Body of pancreas (tissue), 4 donors: ENCODE measurements at regions not wholly inside any gene's neighbourhood (a gene's known extent, or its start where the extent isn't known, plus 50 kb on each side); places are given as distances from the start of the nearest gene placed in this dataset.

Source experiments
- ATAC-seq: fragments of 150-250 bp; one replicate; pipeline ENCODE4 v1.9.1; 2016
- DNase-seq, 4 donors: peaks; one replicate each; pipeline ENCODE4 v3.0.0-alpha.2; 2019
- H3K27ac ChIP-seq, 4 donors: fragments of 200-600 bp; sonication (generic); 1 replicate in 3 of 4; 2 replicates in 1 of 4; pipeline versions ENCODE4 v1.5.1 to v1.6.1; 2016 to 2019; ENCODE audit warnings: mild to moderate bottlenecking in 1 of 4, mixed read lengths in 1 of 4, moderate library complexity in 1 of 4
- H3K27me3 ChIP-seq, 2 donors: fragments of 200-600 bp; sonication (generic); one replicate each; pipeline ENCODE4 v1.6.0; 2016; ENCODE audit warnings: mild to moderate bottlenecking in 1 of 2
- H3K36me3 ChIP-seq, 2 donors: fragments of 200-600 bp; sonication (generic); replicated peaks in 1 of 2; 2 replicates each; pipeline ENCODE4 v1.5.1; 2016; ENCODE audit warnings: low read depth in 2 of 2; ENCODE audit not compliant: insufficient read depth in 1 of 2
- H3K4me1 ChIP-seq: fragments of 200-600 bp; sonication (generic); one replicate; pipeline ENCODE4 v1.6.0; 2016
- H3K4me3 ChIP-seq, 2 donors: fragments of 200-600 bp; sonication (generic); 1 replicate in 1 of 2; 2 replicates in 1 of 2; pipeline ENCODE4 v1.5.1; 2016 to 2019
- H3K9me3 ChIP-seq, 3 donors: fragments of 200-600 bp; sonication (generic); 1 replicate in 2 of 3; 2 replicates in 1 of 3; pipeline ENCODE4 v1.5.1; 2016
- POLR2A ChIP-seq, 3 donors: fragments of 450-650 bp; IDR thresholded peaks; one replicate each; pipeline ENCODE4 v1.6.1; 2016; ENCODE audit warnings: antibody characterized with exemption in 3 of 3, mild to moderate bottlenecking in 2 of 3
- WGBS, 2 donors: methylation state at CpG; one replicate each; pipeline ENCODE4 v1.1.5; 2017; 5-methylcytosine and 5-hydroxymethylcytosine counted together
- intact Hi-C: fragments of 100-400 bp; cut with DNase I; formaldehyde crosslinking; loops from one replicate; pipeline ENCODE4 v1.15.1; 2023
- TF ChIP-seq, protein P1 (sequence below), 7 experiments: fragments of 450-650 bp in 4 of 7; fragments of 200-600 bp in 3 of 7; sonication (generic) in 3 of 7; IDR thresholded peaks; one replicate each; pipeline ENCODE4 v1.5.1; 2016 to 2019; ENCODE audit warnings: antibody characterized with exemption in 7 of 7

DNA sequence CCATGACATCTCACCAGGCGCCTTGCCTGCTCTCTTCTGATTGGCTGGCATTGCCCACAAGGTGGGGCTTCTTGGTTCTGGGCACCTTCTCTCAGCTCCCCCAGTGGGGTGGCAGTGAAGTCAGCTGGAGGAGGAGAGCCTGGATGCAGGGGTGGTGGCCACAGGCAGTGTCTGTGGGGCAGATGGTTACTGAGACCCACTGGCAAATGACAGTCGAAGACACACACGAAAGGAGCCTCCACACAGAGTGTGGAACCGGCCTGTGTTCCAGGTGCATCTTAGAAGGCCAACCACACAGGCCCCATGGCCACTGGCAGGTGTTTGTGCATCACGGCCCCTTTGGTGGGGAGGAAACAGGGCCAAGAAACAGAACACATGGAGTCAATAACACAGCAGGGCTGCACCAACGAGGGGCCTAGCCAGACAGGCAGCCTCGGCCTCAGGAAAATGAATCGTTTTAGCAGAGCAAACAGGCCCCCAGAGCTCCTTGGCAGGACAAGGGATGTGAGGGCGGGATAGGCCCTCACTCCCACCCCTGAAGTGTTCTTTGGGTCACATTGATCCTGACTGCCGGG lies 683.4 kb downstream of the TBC1D22A start:
- DNase-seq (no peak), ATAC-seq (no peak)
- no peaks in the 10 kb centered on the region for H3K9me3 ChIP-seq
- no peaks in the 10 kb centered on the region for H3K4me1 ChIP-seq
- TF ChIP-seq POLR2A (IDR thresholded peaks at IDR 0.05), result no peak
- TF ChIP-seq, protein P1, sequence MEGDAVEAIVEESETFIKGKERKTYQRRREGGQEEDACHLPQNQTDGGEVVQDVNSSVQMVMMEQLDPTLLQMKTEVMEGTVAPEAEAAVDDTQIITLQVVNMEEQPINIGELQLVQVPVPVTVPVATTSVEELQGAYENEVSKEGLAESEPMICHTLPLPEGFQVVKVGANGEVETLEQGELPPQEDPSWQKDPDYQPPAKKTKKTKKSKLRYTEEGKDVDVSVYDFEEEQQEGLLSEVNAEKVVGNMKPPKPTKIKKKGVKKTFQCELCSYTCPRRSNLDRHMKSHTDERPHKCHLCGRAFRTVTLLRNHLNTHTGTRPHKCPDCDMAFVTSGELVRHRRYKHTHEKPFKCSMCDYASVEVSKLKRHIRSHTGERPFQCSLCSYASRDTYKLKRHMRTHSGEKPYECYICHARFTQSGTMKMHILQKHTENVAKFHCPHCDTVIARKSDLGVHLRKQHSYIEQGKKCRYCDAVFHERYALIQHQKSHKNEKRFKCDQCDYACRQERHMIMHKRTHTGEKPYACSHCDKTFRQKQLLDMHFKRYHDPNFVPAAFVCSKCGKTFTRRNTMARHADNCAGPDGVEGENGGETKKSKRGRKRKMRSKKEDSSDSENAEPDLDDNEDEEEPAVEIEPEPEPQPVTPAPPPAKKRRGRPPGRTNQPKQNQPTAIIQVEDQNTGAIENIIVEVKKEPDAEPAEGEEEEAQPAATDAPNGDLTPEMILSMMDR (IDR thresholded peaks at IDR 0.05), result no peak
- H3K27me3 ChIP-seq, result no peaks in the 10 kb centered on the region
- no peak overlapping the region for H3K4me3 ChIP-seq
- H3K27ac ChIP-seq, result no peak overlapping the region
- H3K36me3 ChIP-seq, result no peaks in the 10 kb centered on the region
- intact Hi-C loops, result no loop called here
- 57 to 66% methylated on average over 9 to 10 of the region's 10 CpGs for WGBS, 2 donors

DNA sequence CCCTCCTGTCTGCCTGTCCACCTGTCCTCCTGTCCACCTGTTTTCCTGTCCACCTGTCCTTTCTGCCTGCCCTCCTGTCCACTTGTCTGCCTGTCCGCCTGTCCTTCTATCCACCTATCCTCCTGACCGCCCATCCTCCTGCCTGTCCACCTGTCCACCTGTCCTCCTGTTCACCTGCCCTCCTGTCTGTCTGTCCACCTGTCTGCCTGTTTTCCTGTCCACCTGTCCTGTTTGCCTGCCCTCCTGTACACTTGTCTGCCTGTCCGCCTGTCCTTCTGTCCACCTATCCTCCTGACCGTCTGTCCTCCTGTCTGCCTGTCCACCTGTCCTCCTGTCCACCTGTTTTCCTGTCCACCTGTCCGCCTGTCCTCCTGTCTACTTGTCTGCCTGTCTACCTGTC lies 682.8 kb downstream of the TBC1D22A start:
- TF ChIP-seq, protein P1 (IDR thresholded peaks at IDR 0.05), result no peak
- no peak for TF ChIP-seq POLR2A (IDR thresholded peaks at IDR 0.05)

DNA sequence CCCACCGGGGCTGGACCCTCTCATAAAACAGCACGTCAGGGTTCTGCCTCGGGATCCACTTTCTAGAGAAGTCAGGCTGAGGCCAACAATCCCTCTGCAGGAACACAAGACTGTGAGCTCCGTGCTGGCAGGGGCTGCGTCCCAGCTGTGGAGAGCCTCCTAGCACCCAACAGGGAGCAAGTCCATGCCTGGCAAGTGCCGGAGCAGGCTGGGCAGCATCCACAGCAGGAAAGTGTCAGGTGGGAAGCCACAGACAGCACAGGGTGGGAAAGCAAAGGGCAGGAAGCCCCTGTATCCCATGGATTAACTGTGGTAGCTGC lies 682.3 kb downstream of the TBC1D22A start:
- Histone ChIP-seq H3K4me1 (no peaks in the 10 kb centered on the region), H3K27me3 (no peaks in the 10 kb centered on the region), H3K36me3 (no peaks in the 10 kb centered on the region), H3K9me3 (no peaks in the 10 kb centered on the region), H3K27ac (no peak overlapping the region), H3K4me3 (no peak overlapping the region)
- 62 to 100% methylated on average over 2 to 6 of the region's 6 CpGs for WGBS, 2 donors
- TF ChIP-seq POLR2A (IDR thresholded peaks at IDR 0.05), result no peak
- TF ChIP-seq, protein P1 (IDR thresholded peaks at IDR 0.05), result no peak
- ATAC-seq (no peak), DNase-seq (no peak)
- intact Hi-C loops, result no loop called here

More for the DNA sequence above, 682.8 kb downstream of the TBC1D22A start:
- Histone ChIP-seq H3K27me3 (no peaks in the 10 kb centered on the region), H3K36me3 (no peaks in the 10 kb centered on the region), H3K4me1 (no peaks in the 10 kb centered on the region), H3K9me3 (no peaks in the 10 kb centered on the region), H3K27ac (no peak overlapping the region), H3K4me3 (no peak overlapping the region)
- no peak for DNase-seq
- no peak for ATAC-seq
- intact Hi-C loops, result no loop called here
- WGBS, 2 donors, result 46 to 69% methylated on average over 5 of the region's 5 CpGs

DNA sequence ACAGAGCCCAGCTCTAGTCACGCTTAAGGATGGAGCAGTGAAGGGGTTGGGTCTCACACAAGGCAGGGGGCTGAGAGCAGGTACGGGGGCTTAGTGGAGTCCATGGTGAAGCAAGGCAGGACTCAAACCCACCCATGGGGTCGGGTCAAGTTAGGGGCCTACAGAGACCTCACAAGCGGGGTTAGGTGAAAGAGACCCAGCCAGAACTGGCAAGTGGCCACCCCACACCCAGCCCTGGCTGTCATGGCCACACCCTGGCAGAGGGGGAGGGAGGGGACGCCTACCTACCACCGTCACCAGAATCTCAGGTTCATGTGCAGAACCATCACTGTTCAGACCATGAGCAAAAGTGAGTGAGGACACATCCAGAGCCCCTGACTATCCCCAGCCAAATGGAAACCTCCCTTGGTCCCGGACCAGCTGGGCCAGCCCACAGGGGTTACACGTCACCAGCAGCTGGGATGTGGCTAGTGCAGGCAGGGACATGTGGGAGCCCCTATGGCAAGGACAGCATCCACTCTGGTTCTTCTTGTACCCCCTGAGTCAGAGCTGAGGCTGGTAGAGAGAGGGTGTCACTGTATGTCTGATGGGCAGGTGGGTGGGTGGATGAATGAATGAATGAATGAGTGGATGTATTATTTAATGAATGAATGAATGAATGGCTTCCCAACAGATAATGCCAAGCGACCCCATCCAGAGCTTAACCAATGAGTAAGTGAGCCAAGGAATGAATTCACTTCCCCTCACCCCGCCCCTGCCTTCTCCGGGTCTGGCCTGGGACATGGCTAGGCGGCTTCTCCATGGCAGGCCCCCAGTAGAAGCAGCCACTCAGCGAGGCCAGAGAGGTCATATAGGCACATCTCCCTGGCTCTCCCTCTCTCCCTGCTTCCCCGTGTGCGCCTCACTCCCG lies 681.6 kb downstream of the TBC1D22A start:
- Histone ChIP-seq H3K27me3 (no peaks in the 10 kb centered on the region), H3K27ac (no peak overlapping the region), H3K36me3 (no peaks in the 10 kb centered on the region), H3K4me3 (no peak overlapping the region), H3K4me1 (no peaks in the 10 kb centered on the region), H3K9me3 (no peaks in the 10 kb centered on the region)
- no peak for TF ChIP-seq POLR2A (IDR thresholded peaks at IDR 0.05)
- TF ChIP-seq, protein P1 (IDR thresholded peaks at IDR 0.05), result no peak
- ATAC-seq, result no peak
- 62 to 67% methylated on average over 7 to 16 of the region's 16 CpGs for WGBS, 2 donors
- no peak for DNase-seq
- intact Hi-C loops, result no loop called here
